H54 (cell line): ENCODE measurements at regions not wholly inside any gene's neighbourhood (a gene's known extent, or its start where the extent isn't known, plus 50 kb on each side); places are given as distances from the start of the nearest gene placed in this dataset.

Experiments
- DNase-seq: peaks from one replicate; pipeline ENCODE4 v3.0.0; 2011; ENCODE audit warnings: low spot score, mixed read lengths; ENCODE audit not compliant: insufficient read length
- FAIRE-seq: peaks from 3 replicates; lab custom pipeline; 2011; peaks lifted over from hg19 to GRCh38; lab: Jason Lieb, UNC
- POLR2A ChIP-seq: IDR thresholded peaks from 2 replicates; pipeline ENCODE4 v1.6.1; 2011; ENCODE audit warnings: low read depth, mild to moderate bottlenecking, low read length

GRCh38 chr3:180860180-180860858 is 52.2 kb upstream of the FXR1 start:
- DNase-seq (no peak), FAIRE-seq (no peak)
- TF ChIP-seq POLR2A, result no peak
